PC-3 (cell line): ENCODE measurements at regions not wholly inside any gene's neighbourhood (a gene's known extent, or its start where the extent isn't known, plus 50 kb on each side); places are given as distances from the start of the nearest gene placed in this dataset.

ENCODE experiments used
- ATAC-seq: fragments of 200-7000 bp; cut with Tn5 transposase; 2 replicates; pipeline ENCODE4 v1.9.1; 2020; ENCODE audit warnings: mild to moderate bottlenecking, moderate library complexity
- BruUV-seq: library from RNA; stranded (reverse); fragments of 400-500 nt; replicated peaks from 2 replicates; lab custom pipeline; 2021; lab: Mats Ljungman, UMichigan
- CTCF ChIA-PET: fragments of 300-600 bp; sonication (Branson Sonifier 250); formaldehyde crosslinking; loops from one replicate; lab custom pipeline; 2022; ENCODE audit warnings: antibody characterized with exemption; lab: Charles Lee
- POLR2A ChIA-PET: fragments of 300-600 bp; sonication (Branson Sonifier 250); formaldehyde crosslinking; loops from one replicate; lab custom pipeline; 2022; ENCODE audit warnings: antibody characterized with exemption; ENCODE audit not compliant: unreplicated experiment; lab: Charles Lee
- DNase-seq: peaks from one replicate; pipeline ENCODE4 v3.0.0-alpha.2; 2015
- H2AFZ ChIP-seq: fragments of 300-600 bp; sonication (generic); 2 replicates; pipeline ENCODE4 v1.6.0; 2016; ENCODE audit warnings: antibody characterized with exemption, low read length
- H3F3A ChIP-seq: fragments of 300-600 bp; sonication (generic); one replicate; pipeline ENCODE4 v1.6.0; 2017; ENCODE audit warnings: antibody characterized with exemption, low read length, control low read depth, mild to moderate bottlenecking; ENCODE audit not compliant: unreplicated experiment
- H3K27ac ChIP-seq: fragments of 300-600 bp; sonication (generic); 2 replicates; pipeline ENCODE4 v1.5.1; 2016; ENCODE audit warnings: mild to moderate bottlenecking, low read length
- H3K27me3 ChIP-seq: fragments of 300-600 bp; sonication (generic); 2 replicates; pipeline ENCODE4 v1.6.1; 2016; ENCODE audit warnings: low read length, mixed read lengths
- H3K36me3 ChIP-seq: fragments of 300-600 bp; sonication (generic); 2 replicates; pipeline ENCODE4 v1.6.1; 2016; ENCODE audit warnings: low read depth, mixed run types, low read length, mixed read lengths
- H3K4me1 ChIP-seq: fragments of 300-600 bp; sonication (generic); 2 replicates; pipeline ENCODE4 v1.5.1; 2016; ENCODE audit warnings: low read length; ENCODE audit not compliant: insufficient read depth
- H3K4me2 ChIP-seq: fragments of 300-600 bp; sonication (generic); 2 replicates; pipeline ENCODE4 v1.6.0; 2016; ENCODE audit warnings: low read length
- H3K4me3 ChIP-seq: fragments of 300-600 bp; sonication (generic); 2 replicates; pipeline ENCODE4 v1.5.1; 2016; ENCODE audit warnings: mild to moderate bottlenecking, low read length, mixed read lengths
- H3K79me2 ChIP-seq: fragments of 300-600 bp; sonication (generic); 2 replicates; pipeline ENCODE4 v1.6.1; 2017; ENCODE audit warnings: low read length, mixed read lengths
- H3K9ac ChIP-seq: fragments of 300-600 bp; sonication (generic); 2 replicates; pipeline ENCODE4 v1.6.0; 2016; ENCODE audit warnings: mild to moderate bottlenecking, low read length
- H3K9me2 ChIP-seq: fragments of 300-600 bp; sonication (generic); replicated peaks from 2 replicates; pipeline ENCODE4 v1.6.1; 2016; ENCODE audit warnings: mixed run types, low read length, mixed read lengths
- H3K9me3 ChIP-seq: fragments of 300-600 bp; sonication (generic); 2 replicates; pipeline ENCODE4 v1.6.1; 2016; ENCODE audit warnings: low read length, mixed read lengths
- H4K20me1 ChIP-seq: fragments of 300-600 bp; sonication (generic); 2 replicates; pipeline ENCODE4 v1.6.1; 2016; ENCODE audit warnings: low read length, mixed read lengths
- EZH2 ChIP-seq: fragments of 300-600 bp; sonication (generic); IDR thresholded peaks from one replicate; pipeline ENCODE4 v1.6.1; 2017; ENCODE audit warnings: antibody characterized with exemption, mild to moderate bottlenecking, low read length; ENCODE audit not compliant: unreplicated experiment
- EZH2phosphoT487 ChIP-seq: fragments of 300-600 bp; sonication (generic); IDR thresholded peaks from 2 replicates; pipeline ENCODE4 v1.6.1; 2018; ENCODE audit warnings: mild to moderate bottlenecking, antibody characterized with exemption, low read length, borderline replicate concordance
- intact Hi-C: fragments of 100-400 bp; cut with micrococcal nuclease; formaldehyde crosslinking; loops from 2 replicates; pipeline ENCODE4 v1.9.0; 2023
- TF ChIP-seq, protein P1 (sequence below): fragments of 300-600 bp; sonication (generic); conservative IDR thresholded peaks from 2 replicates; pipeline ENCODE4 v1.5.1; 2017; ENCODE audit warnings: antibody characterized with exemption, low read depth, mild to moderate bottlenecking, low read length

- H3K79me2 ChIP-seq: no peaks in the 10 kb centered on the region
- H3K9me3 ChIP-seq: no peaks in the 10 kb centered on the region
- intact Hi-C loops: no loop called here
- DNase-seq (no peak), ATAC-seq (no peak)
- TF ChIP-seq EZH2phosphoT487 (no peak), EZH2 (no peak)
- TF ChIP-seq, protein P1, sequence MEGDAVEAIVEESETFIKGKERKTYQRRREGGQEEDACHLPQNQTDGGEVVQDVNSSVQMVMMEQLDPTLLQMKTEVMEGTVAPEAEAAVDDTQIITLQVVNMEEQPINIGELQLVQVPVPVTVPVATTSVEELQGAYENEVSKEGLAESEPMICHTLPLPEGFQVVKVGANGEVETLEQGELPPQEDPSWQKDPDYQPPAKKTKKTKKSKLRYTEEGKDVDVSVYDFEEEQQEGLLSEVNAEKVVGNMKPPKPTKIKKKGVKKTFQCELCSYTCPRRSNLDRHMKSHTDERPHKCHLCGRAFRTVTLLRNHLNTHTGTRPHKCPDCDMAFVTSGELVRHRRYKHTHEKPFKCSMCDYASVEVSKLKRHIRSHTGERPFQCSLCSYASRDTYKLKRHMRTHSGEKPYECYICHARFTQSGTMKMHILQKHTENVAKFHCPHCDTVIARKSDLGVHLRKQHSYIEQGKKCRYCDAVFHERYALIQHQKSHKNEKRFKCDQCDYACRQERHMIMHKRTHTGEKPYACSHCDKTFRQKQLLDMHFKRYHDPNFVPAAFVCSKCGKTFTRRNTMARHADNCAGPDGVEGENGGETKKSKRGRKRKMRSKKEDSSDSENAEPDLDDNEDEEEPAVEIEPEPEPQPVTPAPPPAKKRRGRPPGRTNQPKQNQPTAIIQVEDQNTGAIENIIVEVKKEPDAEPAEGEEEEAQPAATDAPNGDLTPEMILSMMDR: no peak
- ChIA-PET POLR2A (no interaction called here), CTCF (no interaction called here)
- H3K36me3 ChIP-seq: no peaks in the 10 kb centered on the region
- no peak overlapping the region for H3K4me3 ChIP-seq
- H3K27me3 ChIP-seq: no peaks in the 10 kb centered on the region
- H4K20me1 ChIP-seq: no peaks in the 10 kb centered on the region
- H3K27ac ChIP-seq: no peak overlapping the region
- H3K4me2 ChIP-seq: no peak overlapping the region
- H3F3A ChIP-seq: no peaks in the 10 kb centered on the region
- no peaks in the 10 kb centered on the region for H3K9me2 ChIP-seq
- no peak overlapping the region for H2AFZ ChIP-seq
- H3K4me1 ChIP-seq: no peaks in the 10 kb centered on the region
- H3K9ac ChIP-seq: no peak overlapping the region
- BruUV-seq: no TSS peak
These were observed 137.3 kb upstream of the FRMD4A start for GRCh38 chr10:14468023-14468441.

DNA sequence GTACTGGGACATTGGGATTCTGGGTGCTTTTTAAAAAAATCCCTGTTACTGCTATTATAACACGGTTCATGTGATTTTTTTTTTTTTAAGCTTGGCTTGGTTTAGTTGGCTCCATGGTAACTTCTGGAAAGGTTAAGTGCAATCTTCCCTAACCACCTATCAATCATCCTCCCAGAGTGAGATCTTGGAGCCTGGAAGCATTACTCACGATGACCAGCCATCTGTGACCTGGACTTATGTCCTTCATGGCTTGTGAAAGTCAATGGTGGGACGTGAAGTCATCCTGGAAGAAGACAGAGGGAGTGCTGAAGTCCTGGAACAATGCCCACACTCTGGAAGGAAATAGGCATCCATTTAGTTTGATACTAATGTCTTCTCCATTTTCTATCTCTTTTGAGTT is 135.5 kb upstream of the FRMD4A start:
- Histone ChIP-seq H3K27me3 (no peaks in the 10 kb centered on the region), H3K4me2 (no peak overlapping the region), H3K4me3 (no peak overlapping the region), H3K79me2 (no peaks in the 10 kb centered on the region), H2AFZ (no peak overlapping the region), H3F3A (no peaks in the 10 kb centered on the region), H3K4me1 (no peaks in the 10 kb centered on the region), H3K27ac (no peak overlapping the region), H3K9me2 (no peaks in the 10 kb centered on the region), H3K9ac (no peak overlapping the region), H4K20me1 (no peaks in the 10 kb centered on the region), H3K36me3 (no peaks in the 10 kb centered on the region), H3K9me3 (no peaks in the 10 kb centered on the region)
- intact Hi-C loops: no loop called here
- TF ChIP-seq EZH2phosphoT487 (no peak), EZH2 (no peak)
- TF ChIP-seq, protein P1: no peak
- ATAC-seq (no peak), DNase-seq (peak; percentile 2)
- ChIA-PET POLR2A (no interaction called here), CTCF (no interaction called here)
- no TSS peak for BruUV-seq

DNA sequence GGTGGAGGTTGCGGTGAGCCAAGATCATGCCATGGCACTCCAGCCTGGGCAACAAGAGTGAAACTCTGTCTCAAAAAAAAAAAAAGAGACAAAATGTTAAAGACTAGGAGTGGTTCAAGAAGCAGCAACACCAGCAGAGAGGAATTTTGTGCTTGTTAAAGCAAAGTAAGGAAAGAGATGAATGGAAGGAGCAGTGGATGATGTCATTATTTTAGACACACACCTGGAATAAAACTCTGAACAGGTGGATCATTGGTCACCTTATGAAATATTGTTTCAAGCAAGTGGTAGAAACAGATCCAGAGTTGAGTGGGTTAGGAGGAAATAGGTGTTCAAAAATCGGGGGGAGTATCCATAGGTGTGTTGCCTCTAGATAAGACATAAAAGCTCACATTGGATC is 129.7 kb upstream of the FRMD4A start:
- Histone ChIP-seq H3K9me3 (no peaks in the 10 kb centered on the region), H3K9me2 (no peaks in the 10 kb centered on the region), H4K20me1 (no peaks in the 10 kb centered on the region), H3K27me3 (no peaks in the 10 kb centered on the region), H3K4me2 (no peak overlapping the region), H3K27ac (no peak overlapping the region), H3K36me3 (no peaks in the 10 kb centered on the region), H3K79me2 (no peaks in the 10 kb centered on the region), H3K9ac (no peak overlapping the region), H3K4me1 (no peaks in the 10 kb centered on the region), H3F3A (no peaks in the 10 kb centered on the region), H2AFZ (no peak overlapping the region), H3K4me3 (no peak overlapping the region)
- no peak for DNase-seq
- no TSS peak for BruUV-seq
- intact Hi-C loops: no loop called here
- no peak for ATAC-seq
- ChIA-PET POLR2A (no interaction called here), CTCF (no interaction called here)
- TF ChIP-seq, protein P1: no peak
- TF ChIP-seq EZH2 (no peak), EZH2phosphoT487 (no peak)
